ENCODE measurements at regions not wholly inside any gene's neighbourhood (a gene's known extent, or its start where the extent isn't known, plus 50 kb on each side); places are given as distances from the start of the nearest gene placed in this dataset.
A peak's percentile ranks its signal among the peaks of the same experiment; 100 is the strongest.

DNA sequence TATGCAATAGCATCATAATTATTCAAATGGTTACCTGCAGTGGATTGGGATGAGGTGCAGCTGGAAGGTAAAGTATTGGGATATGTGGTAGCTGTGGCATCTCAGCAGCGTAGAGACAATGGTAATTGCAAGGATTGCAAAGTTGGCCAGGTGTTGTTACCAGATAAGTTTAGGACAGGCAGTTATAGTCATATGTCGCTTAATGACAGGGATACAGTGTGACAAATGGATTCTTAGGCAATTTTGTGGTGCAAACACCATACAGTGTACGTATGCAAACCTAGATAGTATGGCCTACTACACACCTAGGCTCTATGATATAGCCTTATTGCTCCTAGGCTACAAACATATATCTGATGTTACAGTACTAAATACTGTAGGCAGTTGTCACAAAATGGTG, 163.5 kb upstream of the LYZL2 start:
- Histone ChIP-seq H3K9me3 (ENCODE audit: control insufficient read depth, low read depth, low read length) (no peaks in the 10 kb centered on the region), H3K4me1 (ENCODE audit: control insufficient read depth, low read depth, low read length) (no peaks in the 10 kb centered on the region), H3K36me3 (ENCODE audit: control insufficient read depth, low read depth, low read length) (no peaks in the 10 kb centered on the region), H3K9ac (ENCODE audit: low read length) (no peak overlapping the region), H3K27me3 (ENCODE audit: control insufficient read depth, insufficient read depth, low read length) (no peaks in the 10 kb centered on the region), H3K4me3 (ENCODE audit: low read length) (no peak overlapping the region), H3K27ac (ENCODE audit: low read length) (no peak overlapping the region)

DNA sequence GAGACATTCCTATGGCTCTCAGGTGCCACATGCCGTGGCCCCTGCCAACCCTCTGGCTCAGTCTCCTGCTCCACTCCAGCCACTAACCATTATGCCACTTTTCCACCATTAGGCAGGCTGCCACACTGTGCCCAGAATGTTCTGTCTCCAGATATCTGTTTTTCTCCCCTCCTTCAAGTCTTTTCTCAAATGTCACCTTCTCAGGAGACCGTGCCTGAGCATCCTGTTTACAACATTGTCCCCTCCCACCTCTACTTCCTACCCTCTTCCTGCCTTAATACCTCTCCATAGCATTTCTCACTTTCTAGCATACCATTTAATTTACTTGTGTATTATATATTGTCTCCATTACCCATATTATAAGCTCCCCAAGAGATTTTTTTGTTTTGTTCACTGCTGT, 162.5 kb upstream of the LYZL2 start:
- no peaks in the 10 kb centered on the region for H3K27me3 ChIP-seq (ENCODE audit: control insufficient read depth, insufficient read depth, low read length)
- H3K4me1 ChIP-seq (ENCODE audit: control insufficient read depth, low read depth, low read length), result no peaks in the 10 kb centered on the region
- H3K9ac ChIP-seq (ENCODE audit: low read length), result no peak overlapping the region
- H3K9me3 ChIP-seq (ENCODE audit: control insufficient read depth, low read depth, low read length), result no peaks in the 10 kb centered on the region
- no peak overlapping the region for H3K4me3 ChIP-seq (ENCODE audit: low read length)
- H3K27ac ChIP-seq (ENCODE audit: low read length), result no peak overlapping the region
- no peaks in the 10 kb centered on the region for H3K36me3 ChIP-seq (ENCODE audit: control insufficient read depth, low read depth, low read length)

DNA sequence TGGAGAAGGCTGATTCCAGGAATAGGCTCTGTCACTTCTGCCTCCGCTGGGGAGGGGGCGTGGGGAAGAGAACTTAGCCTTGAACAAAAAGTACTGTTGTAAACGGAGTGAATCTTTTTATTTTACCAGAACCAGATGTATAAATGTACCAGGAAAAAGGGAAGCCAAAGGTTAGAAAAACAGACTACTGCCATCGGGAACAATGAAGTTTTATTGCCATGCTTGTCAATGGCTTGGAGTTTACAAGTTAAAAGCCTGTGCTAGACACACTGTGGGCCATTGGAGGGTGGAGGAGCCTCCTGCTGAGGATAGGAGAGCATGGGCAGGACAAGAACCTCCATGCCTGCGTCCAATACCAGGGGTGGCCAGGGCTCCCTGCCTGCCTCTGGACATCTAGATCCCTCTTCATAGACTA, 161.7 kb upstream of the LYZL2 start:
- no peaks in the 10 kb centered on the region for H3K9me3 ChIP-seq (ENCODE audit: control insufficient read depth, low read depth, low read length)
- H3K4me3 ChIP-seq (ENCODE audit: low read length), result no peak overlapping the region

DNA sequence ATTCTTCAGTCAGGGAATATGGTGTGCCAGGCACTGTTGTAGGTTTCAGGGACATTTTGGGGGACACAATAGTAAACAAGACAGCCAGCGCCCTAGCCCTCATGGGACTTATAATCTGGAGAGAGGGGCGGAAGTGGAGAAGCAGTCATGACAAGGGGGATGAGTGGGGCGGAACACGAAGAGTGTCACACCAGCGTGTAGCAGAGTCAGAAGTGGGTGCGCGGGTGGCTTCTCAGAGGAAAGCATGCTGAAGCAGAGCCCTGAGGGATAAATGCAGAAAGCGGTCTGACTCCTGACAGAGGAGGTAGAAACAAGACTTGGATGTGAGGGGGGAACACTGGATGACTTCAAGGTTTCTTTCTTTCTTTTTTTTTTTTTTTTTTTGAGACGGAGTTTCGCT, 160.3 kb upstream of the LYZL2 start:
- peaks cover 5% of the 10 kb centered on the region for H3K4me1 ChIP-seq (ENCODE audit: control insufficient read depth, low read depth, low read length)

More for the DNA sequence above, 161.7 kb upstream of the LYZL2 start:
- H3K4me1 ChIP-seq (ENCODE audit: control insufficient read depth, low read depth, low read length), result no peaks in the 10 kb centered on the region
- H3K27ac ChIP-seq (ENCODE audit: low read length), result no peak overlapping the region
- H3K27me3 ChIP-seq (ENCODE audit: control insufficient read depth, insufficient read depth, low read length), result peaks cover 4% of the 10 kb centered on the region
- H3K9ac ChIP-seq (ENCODE audit: low read length), result no peak overlapping the region
- H3K36me3 ChIP-seq (ENCODE audit: control insufficient read depth, low read depth, low read length), result no peaks in the 10 kb centered on the region

DNA sequence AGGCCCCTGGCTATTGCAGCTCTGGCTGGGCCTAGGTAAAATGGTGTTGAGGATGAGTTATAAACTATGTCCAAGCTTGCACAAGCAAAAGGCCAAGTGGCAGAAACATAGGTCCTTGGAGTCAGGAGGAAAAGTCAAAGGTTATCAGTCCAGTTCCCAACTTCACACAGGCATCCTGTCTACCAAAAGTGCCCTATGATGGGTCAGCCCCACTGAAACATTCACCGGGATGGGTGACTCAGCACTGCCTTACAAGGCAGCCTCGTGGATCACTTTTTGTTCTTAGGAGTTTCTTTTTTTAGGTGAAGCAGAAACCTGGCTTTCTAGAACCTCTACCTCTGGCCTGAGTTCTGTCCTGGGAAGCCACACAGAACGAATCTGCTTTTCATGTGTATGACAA, 158.8 kb upstream of the LYZL2 start:
- no peak overlapping the region for H3K4me3 ChIP-seq (ENCODE audit: low read length)
- no peak overlapping the region for H3K27ac ChIP-seq (ENCODE audit: low read length)
- H3K9ac ChIP-seq (ENCODE audit: low read length), result no peak overlapping the region
- H3K9me3 ChIP-seq (ENCODE audit: control insufficient read depth, low read depth, low read length), result no peaks in the 10 kb centered on the region
- peaks cover 7% of the 10 kb centered on the region for H3K27me3 ChIP-seq (ENCODE audit: control insufficient read depth, insufficient read depth, low read length)
- peaks cover 5% of the 10 kb centered on the region for H3K4me1 ChIP-seq (ENCODE audit: control insufficient read depth, low read depth, low read length)
- no peaks in the 10 kb centered on the region for H3K36me3 ChIP-seq (ENCODE audit: control insufficient read depth, low read depth, low read length)

More for the DNA sequence above, 160.3 kb upstream of the LYZL2 start:
- no peak overlapping the region for H3K4me3 ChIP-seq (ENCODE audit: low read length)
- H3K27ac ChIP-seq (ENCODE audit: low read length), result no peak overlapping the region
- H3K9ac ChIP-seq (ENCODE audit: low read length), result no peak overlapping the region
- no peaks in the 10 kb centered on the region for H3K9me3 ChIP-seq (ENCODE audit: control insufficient read depth, low read depth, low read length)
- H3K27me3 ChIP-seq (ENCODE audit: control insufficient read depth, insufficient read depth, low read length), result peaks cover 7% of the 10 kb centered on the region
- H3K36me3 ChIP-seq (ENCODE audit: control insufficient read depth, low read depth, low read length), result no peaks in the 10 kb centered on the region

DNA sequence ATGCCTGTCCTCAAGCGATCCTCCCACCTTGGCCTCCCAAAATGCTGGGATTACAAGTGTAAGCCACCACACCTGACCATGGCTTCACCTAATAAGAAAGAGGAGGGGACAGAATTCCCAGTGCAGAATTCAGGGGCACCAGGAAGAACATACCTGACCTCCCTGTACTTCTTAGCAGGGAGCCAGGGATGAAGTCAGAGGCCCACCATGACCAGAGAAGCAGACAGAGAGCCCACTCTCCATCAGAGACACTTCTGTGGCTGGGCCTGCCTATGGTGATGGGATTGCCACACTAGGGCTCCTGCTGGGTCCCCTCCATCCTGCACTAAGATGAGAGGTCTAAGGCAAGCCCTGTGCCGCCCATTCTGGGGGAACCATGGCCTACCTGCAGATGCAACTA, 157.4 kb upstream of the LYZL2 start:
- Histone ChIP-seq H3K4me3 (ENCODE audit: low read length) (no peak overlapping the region), H3K9ac (ENCODE audit: low read length) (no peak overlapping the region), H3K9me3 (ENCODE audit: control insufficient read depth, low read depth, low read length) (no peaks in the 10 kb centered on the region), H3K36me3 (ENCODE audit: control insufficient read depth, low read depth, low read length) (no peaks in the 10 kb centered on the region), H3K27me3 (ENCODE audit: control insufficient read depth, insufficient read depth, low read length) (peaks cover 7% of the 10 kb centered on the region), H3K4me1 (ENCODE audit: control insufficient read depth, low read depth, low read length) (peaks cover 5% of the 10 kb centered on the region), H3K27ac (ENCODE audit: low read length) (no peak overlapping the region)

DNA sequence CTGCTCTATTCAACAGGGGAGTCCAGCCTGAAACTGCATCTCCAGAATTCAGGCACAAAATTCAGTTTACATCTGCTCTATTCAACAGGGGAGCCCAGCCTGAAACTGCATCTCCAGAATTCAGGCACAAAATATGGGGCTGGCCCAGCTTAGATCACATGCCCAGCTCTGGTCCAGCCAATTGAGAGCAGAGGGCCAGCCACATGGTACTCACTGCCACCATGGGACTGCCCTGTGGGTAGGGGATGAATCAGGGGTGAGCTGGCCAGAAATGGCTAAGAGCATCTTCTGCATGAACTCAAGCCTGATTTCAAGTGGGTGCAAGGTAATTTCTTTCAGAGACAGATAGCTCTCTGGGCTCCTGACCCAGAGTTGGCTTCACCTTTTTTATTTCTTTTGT, 156.6 kb upstream of the LYZL2 start:
- Histone ChIP-seq H3K4me1 (ENCODE audit: control insufficient read depth, low read depth, low read length) (peaks cover 5% of the 10 kb centered on the region), H3K9me3 (ENCODE audit: control insufficient read depth, low read depth, low read length) (no peaks in the 10 kb centered on the region), H3K27me3 (ENCODE audit: control insufficient read depth, insufficient read depth, low read length) (peaks cover 7% of the 10 kb centered on the region), H3K4me3 (ENCODE audit: low read length) (no peak overlapping the region), H3K9ac (ENCODE audit: low read length) (no peak overlapping the region), H3K27ac (ENCODE audit: low read length) (no peak overlapping the region), H3K36me3 (ENCODE audit: control insufficient read depth, low read depth, low read length) (no peaks in the 10 kb centered on the region)

DNA sequence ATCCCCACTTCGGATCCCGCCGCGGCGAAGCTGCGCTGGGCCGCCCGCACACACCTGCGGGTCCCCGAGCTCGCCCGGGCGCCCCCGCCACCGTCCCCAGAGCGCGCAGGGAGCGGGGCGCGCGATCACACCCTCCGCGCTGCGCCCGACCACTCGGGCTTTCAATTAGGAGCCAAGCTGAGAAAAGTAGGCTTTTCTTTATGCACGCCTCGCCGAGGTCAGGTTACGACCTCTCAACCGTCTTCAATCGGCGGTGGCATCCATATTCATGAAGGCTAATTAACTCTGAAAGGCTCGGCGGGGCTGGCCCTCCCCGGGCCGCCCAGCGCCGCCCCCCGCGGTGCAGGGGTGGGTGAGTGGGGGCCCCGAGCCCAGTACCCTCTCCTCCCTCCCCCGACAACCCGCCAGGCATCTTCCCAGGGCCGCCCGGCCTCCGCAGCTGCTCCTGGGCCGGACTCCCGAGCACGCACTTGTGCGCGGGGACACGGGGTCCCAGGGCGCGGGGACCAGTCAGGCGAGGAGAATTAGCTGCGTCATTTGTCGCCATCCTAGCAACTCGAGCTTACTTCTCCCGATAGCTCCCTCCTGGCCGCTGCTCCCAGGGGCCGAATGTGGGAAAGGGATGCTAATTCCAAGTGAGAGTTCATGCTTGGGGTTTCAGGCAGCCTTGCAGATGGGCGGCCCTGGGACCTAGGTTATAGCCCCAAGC, 155.5 kb upstream of the LYZL2 start:
- Histone ChIP-seq H3K9ac (ENCODE audit: low read length) (peak overlapping the region; percentile 75), H3K9me3 (ENCODE audit: control insufficient read depth, low read depth, low read length) (no peaks in the 10 kb centered on the region), H3K27ac (ENCODE audit: low read length) (peak overlapping the region; percentile 56), H3K4me1 (ENCODE audit: control insufficient read depth, low read depth, low read length) (peaks cover 5% of the 10 kb centered on the region), H3K36me3 (ENCODE audit: control insufficient read depth, low read depth, low read length) (no peaks in the 10 kb centered on the region), H3K4me3 (ENCODE audit: low read length) (peak overlapping the region; percentile 76), H3K27me3 (ENCODE audit: control insufficient read depth, insufficient read depth, low read length) (peaks cover 7% of the 10 kb centered on the region)

DNA sequence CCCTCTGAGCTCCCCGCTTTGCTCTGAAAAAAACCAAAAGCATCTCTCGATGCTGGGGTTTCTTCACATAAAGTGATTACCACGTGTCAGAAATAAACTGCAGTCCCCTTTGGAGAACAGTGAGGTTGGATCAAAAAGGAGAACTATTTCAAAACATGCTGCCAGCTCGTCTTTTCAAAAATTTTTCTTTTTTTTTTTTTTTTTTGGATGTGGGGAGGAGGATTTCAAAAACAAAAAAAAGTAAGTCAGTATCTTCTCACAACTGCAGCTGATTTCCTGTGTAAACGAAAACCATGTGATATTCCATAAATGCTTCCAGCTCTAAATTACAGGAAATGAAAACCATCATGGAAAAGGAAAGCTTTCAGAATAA, 155.0 kb upstream of the LYZL2 start:
- H3K27me3 ChIP-seq (ENCODE audit: control insufficient read depth, insufficient read depth, low read length), result peaks cover 7% of the 10 kb centered on the region
- H3K9ac ChIP-seq (ENCODE audit: low read length), result peak overlapping the region; percentile 75
- H3K27ac ChIP-seq (ENCODE audit: low read length), result peak overlapping the region; percentile 56
- peaks cover 5% of the 10 kb centered on the region for H3K4me1 ChIP-seq (ENCODE audit: control insufficient read depth, low read depth, low read length)
- H3K4me3 ChIP-seq (ENCODE audit: low read length), result peak overlapping the region; percentile 76
- H3K36me3 ChIP-seq (ENCODE audit: control insufficient read depth, low read depth, low read length), result no peaks in the 10 kb centered on the region
- no peaks in the 10 kb centered on the region for H3K9me3 ChIP-seq (ENCODE audit: control insufficient read depth, low read depth, low read length)

DNA sequence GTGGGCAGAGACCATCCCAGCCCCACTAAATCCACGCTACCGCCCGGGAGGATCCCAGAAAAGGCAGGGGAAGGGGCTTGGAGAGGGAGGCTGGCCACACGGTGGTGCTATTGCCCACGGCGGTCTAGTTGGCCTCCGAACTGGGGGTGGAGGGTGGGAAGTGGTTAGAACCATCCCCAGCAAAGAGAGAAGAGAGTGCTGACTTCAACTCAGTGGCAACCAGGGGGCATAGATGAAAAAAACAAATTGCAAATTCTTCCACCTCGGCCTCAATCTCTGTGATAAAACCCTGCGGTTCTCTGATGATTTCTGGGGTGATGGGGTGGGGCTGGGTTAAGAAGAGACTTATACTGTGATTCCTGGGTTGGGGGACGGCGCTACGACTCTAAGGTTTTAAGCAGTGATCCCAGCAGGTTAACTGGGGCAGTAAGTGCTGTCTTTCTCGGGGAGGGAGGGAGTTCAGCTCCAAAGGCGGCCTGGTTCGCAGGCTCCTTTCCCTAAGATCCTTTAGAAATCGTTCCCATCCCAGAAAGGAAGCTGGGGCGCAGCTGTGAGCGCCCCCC, 154.5 kb upstream of the LYZL2 start:
- H3K36me3 ChIP-seq (ENCODE audit: control insufficient read depth, low read depth, low read length), result no peaks in the 10 kb centered on the region
- no peak overlapping the region for H3K27ac ChIP-seq (ENCODE audit: low read length)
- H3K9me3 ChIP-seq (ENCODE audit: control insufficient read depth, low read depth, low read length), result no peaks in the 10 kb centered on the region
- peak overlapping the region; percentile 75 for H3K9ac ChIP-seq (ENCODE audit: low read length)
- H3K27me3 ChIP-seq (ENCODE audit: control insufficient read depth, insufficient read depth, low read length), result peaks cover 7% of the 10 kb centered on the region
- peaks cover 5% of the 10 kb centered on the region for H3K4me1 ChIP-seq (ENCODE audit: control insufficient read depth, low read depth, low read length)
- peak overlapping the region; percentile 76 for H3K4me3 ChIP-seq (ENCODE audit: low read length)

DNA sequence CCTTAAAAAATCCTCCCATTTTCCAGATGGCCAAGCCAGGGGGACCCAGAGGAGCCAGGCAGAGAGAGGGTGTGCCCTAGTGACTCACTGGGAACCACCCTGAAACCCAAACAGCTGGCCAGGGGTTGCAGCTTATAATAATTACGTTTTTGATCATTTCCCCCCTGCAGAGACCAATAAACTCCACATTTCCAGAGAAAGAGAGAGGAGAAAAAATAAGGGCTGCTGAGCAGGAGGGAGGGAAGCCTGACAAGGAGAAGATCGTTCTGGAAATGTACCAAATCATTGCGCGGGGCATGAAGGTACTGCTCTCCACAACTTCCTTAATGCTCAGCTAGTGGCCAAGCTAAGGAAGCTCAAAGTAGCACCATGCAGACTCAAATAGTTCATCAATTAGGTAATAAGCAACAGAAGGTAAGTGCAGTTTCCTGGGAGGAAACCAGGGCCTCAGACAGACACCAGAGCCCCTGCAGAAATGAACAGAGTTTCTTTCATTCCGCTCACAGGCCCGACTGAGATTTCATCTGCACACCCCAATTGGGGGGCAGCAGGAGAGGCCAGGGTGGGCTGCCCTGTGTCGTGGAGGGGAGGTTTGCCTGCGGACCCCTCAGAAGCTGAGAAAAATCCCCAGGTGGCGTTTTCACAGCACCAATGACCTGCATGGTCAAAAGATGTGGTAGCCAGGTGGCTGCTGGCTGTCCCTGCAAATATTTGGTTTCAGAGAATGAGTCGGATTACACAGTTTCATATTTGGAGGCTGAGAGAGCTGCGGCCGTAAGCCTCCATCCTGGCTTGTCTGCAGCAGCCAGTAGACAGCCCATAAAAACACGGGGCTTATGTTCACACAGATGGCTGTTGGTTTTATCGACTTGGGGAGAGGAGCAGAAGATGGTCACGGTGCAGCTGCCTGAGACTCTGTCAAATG, 153.2 kb upstream of the LYZL2 start:
- Histone ChIP-seq H3K27ac (ENCODE audit: low read length) (no peak overlapping the region), H3K9me3 (ENCODE audit: control insufficient read depth, low read depth, low read length) (no peaks in the 10 kb centered on the region), H3K27me3 (ENCODE audit: control insufficient read depth, insufficient read depth, low read length) (peaks cover 7% of the 10 kb centered on the region), H3K4me3 (ENCODE audit: low read length) (no peak overlapping the region), H3K36me3 (ENCODE audit: control insufficient read depth, low read depth, low read length) (no peaks in the 10 kb centered on the region), H3K4me1 (ENCODE audit: control insufficient read depth, low read depth, low read length) (peaks cover 5% of the 10 kb centered on the region), H3K9ac (ENCODE audit: low read length) (no peak overlapping the region)
